AG09309 (cell line): ENCODE measurements at regions not wholly inside any gene's neighbourhood (a gene's known extent, or its start where the extent isn't known, plus 50 kb on each side); places are given as distances from the start of the nearest gene placed in this dataset.

ENCODE experiments used
- DNase-seq: peaks from one replicate; pipeline ENCODE4 v3.0.0-alpha.2; 2010; ENCODE audit warnings: low read depth
- H3K4me3 ChIP-seq: 2 replicates; pipeline ENCODE4 v1.5.1; 2011; ENCODE audit warnings: mild to moderate bottlenecking, low read depth, low read length, moderate library complexity; ENCODE audit not compliant: control insufficient read depth
- CTCF ChIP-seq: IDR thresholded peaks from 2 replicates; pipeline ENCODE4 v1.5.1; 2011; ENCODE audit warnings: mild to moderate bottlenecking, low read depth, low read length, inconsistent platforms; ENCODE audit not compliant: insufficient read depth, control insufficient read depth; ENCODE audit errors: missing control alignments

DNA sequence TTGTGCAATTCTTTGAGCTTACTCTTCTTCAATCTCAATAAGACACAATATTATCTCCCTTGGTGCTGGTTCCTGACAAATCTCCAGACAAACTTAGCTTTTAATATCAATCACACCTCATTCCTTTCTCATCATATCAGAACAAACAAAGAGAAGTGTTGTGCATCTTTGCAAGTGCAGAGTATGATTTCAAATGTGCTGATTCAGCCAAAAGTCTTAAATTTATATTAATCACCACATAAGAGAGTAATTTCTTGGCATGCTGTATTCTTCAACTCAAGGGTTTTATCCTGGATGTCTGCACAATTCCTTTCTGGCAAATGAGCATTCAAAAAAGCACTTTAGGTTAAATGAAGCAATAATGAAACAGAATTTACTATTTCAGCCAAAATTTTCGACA lies 877.8 kb downstream of the ANKRD7 start:
- no peak for TF ChIP-seq CTCF
- no peak for DNase-seq

GRCh38 chr7:119105381-119105780 lies 880.9 kb downstream of the ANKRD7 start:
- no peak for DNase-seq
- no peak for TF ChIP-seq CTCF
- no peak overlapping the region for H3K4me3 ChIP-seq

More for the DNA sequence above, 877.8 kb downstream of the ANKRD7 start:
- no peak overlapping the region for H3K4me3 ChIP-seq

- TF ChIP-seq CTCF = no peak
- no peak for DNase-seq
- H3K4me3 ChIP-seq = no peak overlapping the region
Observed at GRCh38 chr7:119123326-119123725, 898.8 kb downstream of the ANKRD7 start.

DNA sequence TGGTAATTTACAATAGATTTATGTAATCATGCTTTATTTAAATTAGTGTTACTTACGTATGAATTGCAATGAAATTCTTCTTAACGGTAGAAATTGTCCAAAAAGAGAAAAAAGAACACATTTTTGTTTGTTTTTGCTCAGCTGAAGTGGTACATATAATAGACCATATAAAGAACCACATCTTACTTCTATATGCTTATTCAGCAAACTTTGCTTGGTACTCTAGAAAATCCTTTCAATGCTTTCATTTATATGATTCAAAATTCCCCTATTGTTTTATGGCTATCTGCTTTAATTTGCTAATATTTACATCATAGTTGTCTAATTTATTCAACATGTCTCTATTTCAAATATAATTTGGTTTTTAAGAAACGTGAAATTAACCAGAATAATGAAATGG lies 903.2 kb downstream of the ANKRD7 start:
- DNase-seq = no peak
- TF ChIP-seq CTCF = no peak

DNA sequence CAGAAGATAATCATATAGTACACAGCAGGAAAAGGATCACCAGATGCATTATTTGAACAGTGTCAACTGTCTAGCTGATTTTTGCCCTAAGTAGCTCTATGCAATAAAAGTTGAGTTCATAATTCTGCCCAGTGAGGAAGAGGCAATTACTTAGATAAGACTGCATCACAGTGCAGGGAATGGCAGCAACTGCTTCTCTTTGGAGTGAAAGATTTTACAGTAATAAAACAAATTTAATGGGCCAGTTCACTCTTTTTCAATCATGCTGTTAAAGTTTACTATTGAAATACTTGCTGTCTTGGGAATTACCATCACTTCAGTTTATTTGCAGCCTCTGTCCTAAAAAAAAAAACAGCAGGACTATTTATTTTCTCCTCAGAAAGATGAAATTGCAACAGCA lies 907.9 kb downstream of the ANKRD7 start:
- H3K4me3 ChIP-seq = no peak overlapping the region
- no peak for TF ChIP-seq CTCF
- no peak for DNase-seq

More for the DNA sequence above, 903.2 kb downstream of the ANKRD7 start:
- H3K4me3 ChIP-seq = no peak overlapping the region

DNA sequence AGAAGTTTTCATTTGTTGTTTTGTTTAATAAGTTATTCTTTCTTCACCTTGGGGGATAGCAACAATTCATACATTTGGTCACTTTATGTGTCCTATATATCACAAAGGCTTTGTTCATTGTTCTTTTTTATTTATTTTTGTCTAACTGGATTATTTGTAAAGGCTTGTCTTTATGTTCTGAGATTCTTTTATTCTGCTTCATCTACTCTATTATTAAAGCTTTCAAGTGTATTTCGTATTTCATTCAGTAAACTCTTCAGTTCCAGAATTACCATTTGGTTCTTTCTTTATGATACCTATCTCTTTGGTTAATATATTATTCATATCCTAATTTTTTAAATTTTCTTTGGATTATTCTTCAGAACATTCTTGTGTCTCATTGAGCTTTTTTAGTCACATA lies 942.9 kb downstream of the ANKRD7 start:
- TF ChIP-seq CTCF = no peak
- no peak overlapping the region for H3K4me3 ChIP-seq
- no peak for DNase-seq

DNA sequence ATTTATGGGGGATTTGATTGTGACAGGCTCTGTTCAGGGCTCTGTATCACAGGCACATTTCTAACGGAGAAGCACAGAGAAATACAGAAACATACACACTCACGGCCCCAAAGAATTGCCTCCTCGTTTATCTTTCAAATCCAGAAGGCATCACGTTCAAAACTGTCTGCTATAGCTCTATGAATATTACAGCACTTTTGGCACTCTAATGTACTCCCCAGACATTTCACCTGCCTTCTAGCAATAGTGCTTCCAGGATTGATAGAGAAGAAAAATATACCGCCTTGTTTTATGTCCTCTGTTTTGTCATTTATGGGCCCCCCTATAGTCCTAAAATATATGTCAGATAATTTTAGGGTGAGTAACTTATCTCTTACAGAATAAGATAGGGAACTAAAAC lies 947.5 kb downstream of the ANKRD7 start:
- TF ChIP-seq CTCF = no peak
- no peak overlapping the region for H3K4me3 ChIP-seq
- DNase-seq = no peak
